Liver (tissue), 8 donors: ENCODE measurements at regions not wholly inside any gene's neighbourhood (a gene's known extent, or its start where the extent isn't known, plus 50 kb on each side); places are given as distances from the start of the nearest gene placed in this dataset.

Experiments used
- DNase-seq: peaks from one replicate; pipeline ENCODE4 v3.0.0-alpha.2; 2017; ENCODE audit warnings: low spot score
- H3K27ac ChIP-seq, 2 donors: one replicate each; pipeline ENCODE4 v1.7.0; 2013; ENCODE audit warnings: inconsistent platforms in 2 of 2, low read length in 2 of 2, control low read depth in 1 of 2, low read depth in 1 of 2, mild to moderate bottlenecking in 1 of 2
- H3K27me3 ChIP-seq, 4 donors: one replicate each; pipeline versions ENCODE4 v1.6.1 to v1.7.0; 2013; ENCODE audit warnings: low read length in 3 of 4, inconsistent platforms in 1 of 4, mild to moderate bottlenecking in 1 of 4, moderate library complexity in 1 of 4; ENCODE audit not compliant: control insufficient read depth in 4 of 4, insufficient read depth in 4 of 4
- H3K36me3 ChIP-seq, 4 donors: one replicate each; pipeline versions ENCODE4 v1.6.1 to v1.7.0; 2013; ENCODE audit warnings: low read length in 3 of 4, mild to moderate bottlenecking in 3 of 4, low read depth in 1 of 4, moderate library complexity in 1 of 4; ENCODE audit not compliant: control insufficient read depth in 4 of 4, insufficient read depth in 3 of 4
- H3K4me1 ChIP-seq, 4 donors: one replicate each; pipeline versions ENCODE4 v1.6.1 to v1.7.0; 2013; ENCODE audit warnings: low read length in 3 of 4, mild to moderate bottlenecking in 3 of 4, moderate library complexity in 1 of 4; ENCODE audit not compliant: control insufficient read depth in 4 of 4, insufficient read depth in 4 of 4
- H3K4me3 ChIP-seq, 3 donors: one replicate each; pipeline versions ENCODE4 v1.6.1 to v1.7.0; 2013; ENCODE audit warnings: low read length in 3 of 3, control low read depth in 1 of 3, low read depth in 1 of 3, mild to moderate bottlenecking in 1 of 3
- H3K9ac ChIP-seq, 2 donors: one replicate each; pipeline ENCODE4 v1.7.0; 2013; ENCODE audit warnings: low read length in 2 of 2, mild to moderate bottlenecking in 2 of 2, moderate library complexity in 2 of 2, control low read depth in 1 of 2, low read depth in 1 of 2
- H3K9me3 ChIP-seq, 4 donors: one replicate each; pipeline versions ENCODE4 v1.6.1 to v1.7.0; 2013; ENCODE audit warnings: low read length in 3 of 4; ENCODE audit not compliant: control insufficient read depth in 4 of 4
- EGR1 ChIP-seq, 2 donors: IDR thresholded peaks; 2 replicates each; pipeline ENCODE4 v1.6.1; 2016 to 2018; ENCODE audit warnings: antibody characterized with exemption in 2 of 2, low read depth in 2 of 2
- FOXA1 ChIP-seq: IDR thresholded peaks from 2 replicates; pipeline ENCODE4 v1.6.1; 2016; ENCODE audit warnings: antibody characterized with exemption
- FOXA2 ChIP-seq: IDR thresholded peaks from 2 replicates; pipeline ENCODE4 v1.6.1; 2016; ENCODE audit warnings: antibody characterized with exemption
- GABPA ChIP-seq, 2 donors: IDR thresholded peaks in 1 of 2; conservative IDR thresholded peaks in 1 of 2; 2 replicates each; pipeline ENCODE4 v1.6.1; 2016; ENCODE audit warnings: antibody characterized with exemption in 2 of 2, mild to moderate bottlenecking in 1 of 2, moderate library complexity in 1 of 2
- HNF4A ChIP-seq, 2 donors: conservative IDR thresholded peaks; 2 replicates each; pipeline ENCODE4 v1.6.1; 2016; ENCODE audit warnings: antibody characterized with exemption in 2 of 2, mild to moderate bottlenecking in 2 of 2
- HNF4G ChIP-seq: IDR thresholded peaks from 2 replicates; pipeline ENCODE4 v1.6.1; 2016; ENCODE audit warnings: antibody characterized with exemption
- JUND ChIP-seq, 2 donors: IDR thresholded peaks; 2 replicates each; pipeline ENCODE4 v1.6.1; 2016; ENCODE audit warnings: antibody characterized with exemption in 2 of 2
- NR2F2 ChIP-seq: IDR thresholded peaks from 2 replicates; pipeline ENCODE4 v1.6.1; 2016; ENCODE audit warnings: antibody characterized with exemption
- RAD21 ChIP-seq, 2 donors: IDR thresholded peaks; 2 replicates each; pipeline ENCODE4 v1.6.1; 2016; ENCODE audit warnings: antibody characterized with exemption in 2 of 2, mild to moderate bottlenecking in 2 of 2
- RXRA ChIP-seq, 2 donors: IDR thresholded peaks; 2 replicates each; pipeline ENCODE4 v1.6.1; 2017 to 2018; ENCODE audit warnings: antibody characterized with exemption in 2 of 2, mild to moderate bottlenecking in 1 of 2
- SP1 ChIP-seq: IDR thresholded peaks from 2 replicates; pipeline ENCODE4 v1.6.1; 2018; ENCODE audit warnings: antibody characterized with exemption, mild to moderate bottlenecking
- TAF1 ChIP-seq: conservative IDR thresholded peaks from 2 replicates; pipeline ENCODE4 v1.6.1; 2016; ENCODE audit warnings: antibody characterized with exemption, mild to moderate bottlenecking
- YY1 ChIP-seq: IDR thresholded peaks from 2 replicates; pipeline ENCODE4 v1.6.1; 2016; ENCODE audit warnings: antibody characterized with exemption, mild to moderate bottlenecking
- WGBS: extraction: QIAGEN DNeasy Blood & Tissue Kit; methylation state at CpG from one replicate; pipeline ENCODE4 v1.1.7; 2013; 5-methylcytosine and 5-hydroxymethylcytosine counted together
- TF ChIP-seq, protein P1 (sequence below): IDR thresholded peaks from 2 replicates; pipeline ENCODE4 v1.6.1; 2016; ENCODE audit warnings: antibody characterized with exemption
- TF ChIP-seq, protein P2 (sequence below): IDR thresholded peaks from 2 replicates; pipeline ENCODE4 v1.6.1; 2016; ENCODE audit warnings: antibody characterized with exemption
- TF ChIP-seq, protein P3 (sequence below): fragments of 150-350 bp; IDR thresholded peaks from 2 replicates; pipeline ENCODE4 v1.5.1; 2017; ENCODE audit warnings: improper control_type of control experiment, low read depth, low read length; ENCODE audit not compliant: missing input control
- TF ChIP-seq, protein P4 (sequence below): IDR thresholded peaks from 2 replicates; pipeline ENCODE4 v1.6.1; 2016; ENCODE audit warnings: antibody characterized with exemption
- TF ChIP-seq, protein P5 (sequence below): IDR thresholded peaks from 2 replicates; pipeline ENCODE4 v1.6.1; 2016; ENCODE audit warnings: antibody characterized with exemption, mild to moderate bottlenecking
- donor health status: healthy.
- donor health status: healthy.
- donor health status: healthy.
- donor health status: healthy.
- donor health status: healthy.

DNA sequence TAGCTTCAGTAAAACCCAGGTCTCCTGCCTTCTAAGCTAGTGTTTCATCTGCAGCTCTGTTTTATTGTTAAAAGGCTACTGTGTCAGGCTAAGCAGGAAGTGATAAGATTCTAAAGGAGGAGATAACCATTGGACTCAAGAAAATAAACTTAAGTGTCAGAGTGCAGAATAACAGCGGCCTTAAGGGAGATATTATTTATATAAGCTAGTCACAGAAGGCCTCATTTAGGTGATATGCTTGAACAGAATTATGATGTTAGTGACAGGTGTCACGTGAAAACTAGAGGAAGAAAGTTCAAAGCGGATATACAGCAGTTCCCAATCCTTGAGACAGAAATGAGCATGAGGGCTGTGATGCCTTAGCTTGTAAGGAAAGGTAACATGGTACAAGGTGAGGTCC is 373.4 kb downstream of the FOXG1 start:
- Histone ChIP-seq H3K4me3 (no peak overlapping the region), H3K4me1 (no peaks in the 10 kb centered on the region), H3K36me3 (no peaks in the 10 kb centered on the region), H3K9me3 (no peaks in the 10 kb centered on the region), H3K27ac (no peak overlapping the region), H3K27me3 (no peaks in the 10 kb centered on the region), H3K9ac (no peak overlapping the region)
- WGBS, result 61% methylated on average over 3 of the region's 3 CpGs
- TF ChIP-seq, protein P1, sequence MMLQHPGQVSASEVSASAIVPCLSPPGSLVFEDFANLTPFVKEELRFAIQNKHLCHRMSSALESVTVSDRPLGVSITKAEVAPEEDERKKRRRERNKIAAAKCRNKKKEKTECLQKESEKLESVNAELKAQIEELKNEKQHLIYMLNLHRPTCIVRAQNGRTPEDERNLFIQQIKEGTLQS, result no peak
- TF ChIP-seq SP1 (no peak), NR2F2 (no peak), FOXA2 (no peak), GABPA (IDR thresholded peaks at IDR 0.05 in 1 of 2, conservative IDR thresholded peaks at IDR 0.05 in 1 of 2) (no peak), HNF4G (no peak), EGR1 (IDR thresholded peaks at IDR 0.05; ENCODE audit: low read depth in 2 of 2) (no peak), RXRA (IDR thresholded peaks at IDR 0.05) (no peak), RAD21 (IDR thresholded peaks at IDR 0.05) (no peak)
- TF ChIP-seq, protein P2, sequence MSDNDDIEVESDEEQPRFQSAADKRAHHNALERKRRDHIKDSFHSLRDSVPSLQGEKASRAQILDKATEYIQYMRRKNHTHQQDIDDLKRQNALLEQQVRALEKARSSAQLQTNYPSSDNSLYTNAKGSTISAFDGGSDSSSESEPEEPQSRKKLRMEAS, result no peak
- TF ChIP-seq, protein P3, sequence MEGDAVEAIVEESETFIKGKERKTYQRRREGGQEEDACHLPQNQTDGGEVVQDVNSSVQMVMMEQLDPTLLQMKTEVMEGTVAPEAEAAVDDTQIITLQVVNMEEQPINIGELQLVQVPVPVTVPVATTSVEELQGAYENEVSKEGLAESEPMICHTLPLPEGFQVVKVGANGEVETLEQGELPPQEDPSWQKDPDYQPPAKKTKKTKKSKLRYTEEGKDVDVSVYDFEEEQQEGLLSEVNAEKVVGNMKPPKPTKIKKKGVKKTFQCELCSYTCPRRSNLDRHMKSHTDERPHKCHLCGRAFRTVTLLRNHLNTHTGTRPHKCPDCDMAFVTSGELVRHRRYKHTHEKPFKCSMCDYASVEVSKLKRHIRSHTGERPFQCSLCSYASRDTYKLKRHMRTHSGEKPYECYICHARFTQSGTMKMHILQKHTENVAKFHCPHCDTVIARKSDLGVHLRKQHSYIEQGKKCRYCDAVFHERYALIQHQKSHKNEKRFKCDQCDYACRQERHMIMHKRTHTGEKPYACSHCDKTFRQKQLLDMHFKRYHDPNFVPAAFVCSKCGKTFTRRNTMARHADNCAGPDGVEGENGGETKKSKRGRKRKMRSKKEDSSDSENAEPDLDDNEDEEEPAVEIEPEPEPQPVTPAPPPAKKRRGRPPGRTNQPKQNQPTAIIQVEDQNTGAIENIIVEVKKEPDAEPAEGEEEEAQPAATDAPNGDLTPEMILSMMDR, result no peak
- TF ChIP-seq, protein P4, sequence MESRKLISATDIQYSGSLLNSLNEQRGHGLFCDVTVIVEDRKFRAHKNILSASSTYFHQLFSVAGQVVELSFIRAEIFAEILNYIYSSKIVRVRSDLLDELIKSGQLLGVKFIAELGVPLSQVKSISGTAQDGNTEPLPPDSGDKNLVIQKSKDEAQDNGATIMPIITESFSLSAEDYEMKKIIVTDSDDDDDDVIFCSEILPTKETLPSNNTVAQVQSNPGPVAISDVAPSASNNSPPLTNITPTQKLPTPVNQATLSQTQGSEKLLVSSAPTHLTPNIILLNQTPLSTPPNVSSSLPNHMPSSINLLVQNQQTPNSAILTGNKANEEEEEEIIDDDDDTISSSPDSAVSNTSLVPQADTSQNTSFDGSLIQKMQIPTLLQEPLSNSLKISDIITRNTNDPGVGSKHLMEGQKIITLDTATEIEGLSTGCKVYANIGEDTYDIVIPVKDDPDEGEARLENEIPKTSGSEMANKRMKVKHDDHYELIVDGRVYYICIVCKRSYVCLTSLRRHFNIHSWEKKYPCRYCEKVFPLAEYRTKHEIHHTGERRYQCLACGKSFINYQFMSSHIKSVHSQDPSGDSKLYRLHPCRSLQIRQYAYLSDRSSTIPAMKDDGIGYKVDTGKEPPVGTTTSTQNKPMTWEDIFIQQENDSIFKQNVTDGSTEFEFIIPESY, result no peak
- DNase-seq, result no peak

DNA sequence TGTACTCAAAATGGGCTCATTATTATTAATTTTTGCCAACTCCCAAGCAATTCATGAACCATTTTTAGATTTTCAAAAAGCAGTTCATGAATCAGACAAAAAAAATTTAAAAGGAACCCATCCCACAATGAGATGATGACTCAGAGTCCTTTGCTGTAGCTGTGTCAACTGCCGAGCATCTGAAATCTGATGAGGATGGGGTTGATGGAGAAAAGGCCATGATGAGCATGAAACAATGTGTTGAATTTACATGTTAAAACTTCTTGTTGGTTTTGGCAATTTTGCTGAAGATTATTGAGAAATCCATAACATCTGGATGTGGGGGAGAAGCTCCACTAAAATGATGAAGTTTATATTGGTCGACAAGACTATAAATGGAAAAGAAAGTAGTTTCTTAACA is 378.0 kb downstream of the FOXG1 start:
- Histone ChIP-seq H3K27me3 (no peaks in the 10 kb centered on the region), H3K9ac (no peak overlapping the region), H3K4me1 (no peaks in the 10 kb centered on the region), H3K4me3 (no peak overlapping the region), H3K27ac (no peak overlapping the region), H3K36me3 (no peaks in the 10 kb centered on the region), H3K9me3 (no peaks in the 10 kb centered on the region)
- no peak for DNase-seq
- TF ChIP-seq HNF4G (no peak), YY1 (no peak), RAD21 (IDR thresholded peaks at IDR 0.05) (no peak), JUND (IDR thresholded peaks at IDR 0.05) (no peak), SP1 (no peak), TAF1 (no peak), EGR1 (IDR thresholded peaks at IDR 0.05; ENCODE audit: low read depth in 2 of 2) (no peak), RXRA (IDR thresholded peaks at IDR 0.05) (no peak), NR2F2 (no peak), FOXA1 (no peak), FOXA2 (no peak), GABPA (IDR thresholded peaks at IDR 0.05 in 1 of 2, conservative IDR thresholded peaks at IDR 0.05 in 1 of 2) (no peak), HNF4A (conservative IDR thresholded peaks at IDR 0.05) (no peak)
- TF ChIP-seq, protein P4, result no peak
- TF ChIP-seq, protein P1, result no peak
- TF ChIP-seq, protein P5, sequence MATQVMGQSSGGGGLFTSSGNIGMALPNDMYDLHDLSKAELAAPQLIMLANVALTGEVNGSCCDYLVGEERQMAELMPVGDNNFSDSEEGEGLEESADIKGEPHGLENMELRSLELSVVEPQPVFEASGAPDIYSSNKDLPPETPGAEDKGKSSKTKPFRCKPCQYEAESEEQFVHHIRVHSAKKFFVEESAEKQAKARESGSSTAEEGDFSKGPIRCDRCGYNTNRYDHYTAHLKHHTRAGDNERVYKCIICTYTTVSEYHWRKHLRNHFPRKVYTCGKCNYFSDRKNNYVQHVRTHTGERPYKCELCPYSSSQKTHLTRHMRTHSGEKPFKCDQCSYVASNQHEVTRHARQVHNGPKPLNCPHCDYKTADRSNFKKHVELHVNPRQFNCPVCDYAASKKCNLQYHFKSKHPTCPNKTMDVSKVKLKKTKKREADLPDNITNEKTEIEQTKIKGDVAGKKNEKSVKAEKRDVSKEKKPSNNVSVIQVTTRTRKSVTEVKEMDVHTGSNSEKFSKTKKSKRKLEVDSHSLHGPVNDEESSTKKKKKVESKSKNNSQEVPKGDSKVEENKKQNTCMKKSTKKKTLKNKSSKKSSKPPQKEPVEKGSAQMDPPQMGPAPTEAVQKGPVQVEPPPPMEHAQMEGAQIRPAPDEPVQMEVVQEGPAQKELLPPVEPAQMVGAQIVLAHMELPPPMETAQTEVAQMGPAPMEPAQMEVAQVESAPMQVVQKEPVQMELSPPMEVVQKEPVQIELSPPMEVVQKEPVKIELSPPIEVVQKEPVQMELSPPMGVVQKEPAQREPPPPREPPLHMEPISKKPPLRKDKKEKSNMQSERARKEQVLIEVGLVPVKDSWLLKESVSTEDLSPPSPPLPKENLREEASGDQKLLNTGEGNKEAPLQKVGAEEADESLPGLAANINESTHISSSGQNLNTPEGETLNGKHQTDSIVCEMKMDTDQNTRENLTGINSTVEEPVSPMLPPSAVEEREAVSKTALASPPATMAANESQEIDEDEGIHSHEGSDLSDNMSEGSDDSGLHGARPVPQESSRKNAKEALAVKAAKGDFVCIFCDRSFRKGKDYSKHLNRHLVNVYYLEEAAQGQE, result no peak
- TF ChIP-seq, protein P3, result no peak
- WGBS, result 79% methylated on average over 2 of the region's 2 CpGs
